ENCODE measurements at regions not wholly inside any gene's neighbourhood (a gene's known extent, or its start where the extent isn't known, plus 50 kb on each side); places are given as distances from the start of the nearest gene placed in this dataset.
"Not testable (repeated sequence)": the region's sequence is repeated elsewhere in the genome, so short reads cannot be mapped to it uniquely, and the experiment has no call there.

- H3K36me3 Mint-ChIP-seq; POLR2A ChIA-PET (ENCODE audit: partially characterized antibody); H3K4me3 Mint-ChIP-seq; H3K27me3 ChIP-seq (ENCODE audit: insufficient read depth, low read length); H3K4me1 Mint-ChIP-seq; H3K36me3 ChIP-seq (ENCODE audit: insufficient read depth, low read length); intact Hi-C loops (cut with micrococcal nuclease); H3K27ac Mint-ChIP-seq; H3K9me3 ChIP-seq (ENCODE audit: control insufficient read depth in 1 of 2, low read length in 2 of 2); H3K4me3 ChIP-seq (ENCODE audit: low read length in 2 of 2); H3K9me3 Mint-ChIP-seq; H3K27me3 Mint-ChIP-seq; H3K27ac ChIP-seq (ENCODE audit: low read depth, low read length); DNase-seq; H3K4me1 ChIP-seq (ENCODE audit: insufficient read depth, low read length): not testable (repeated sequence)
- CTCF ChIA-PET (ENCODE audit: partially characterized antibody) = interaction anchor here (1.5 kb wide), 1 partner anchor 17 kb away, joined by 3 read pairs; no protein-coding TSS in a partner anchor
Observed at GRCh38 chr10:42724660-42725059, 57.9 kb upstream of the BMS1 start.

- H3K9me3 Mint-ChIP-seq = no peaks in the 10 kb centered on the region
- no peak overlapping the region for H3K4me3 Mint-ChIP-seq
- Histone ChIP-seq H3K4me1 (ENCODE audit: insufficient read depth, low read length) (no peaks in the 10 kb centered on the region), H3K27ac (ENCODE audit: low read depth, low read length) (no peak overlapping the region), H3K27me3 (ENCODE audit: insufficient read depth, low read length) (no peaks in the 10 kb centered on the region), H3K4me3 (ENCODE audit: low read length in 2 of 2) (no peak overlapping the region), H3K36me3 (ENCODE audit: insufficient read depth, low read length) (no peaks in the 10 kb centered on the region), H3K9me3 (ENCODE audit: control insufficient read depth in 1 of 2, low read length in 2 of 2) (no peaks in the 10 kb centered on the region)
- intact Hi-C loops (cut with micrococcal nuclease) = no loop called here
- H3K27ac Mint-ChIP-seq = no peak overlapping the region
- H3K4me1 Mint-ChIP-seq = no peaks in the 10 kb centered on the region
- H3K27me3 Mint-ChIP-seq = peaks cover 9 to 12% of the 10 kb centered on the region in 2 donors
- no peaks in the 10 kb centered on the region for H3K36me3 Mint-ChIP-seq
- no peak for DNase-seq
- ChIA-PET CTCF (ENCODE audit: partially characterized antibody) (no interaction called here), POLR2A (ENCODE audit: partially characterized antibody) (no interaction called here)
Observed at GRCh38 chr10:42732266-42732665, 50.3 kb upstream of the BMS1 start.
